ENCODE measurements at regions not wholly inside any gene's neighbourhood (a gene's known extent, or its start where the extent isn't known, plus 50 kb on each side); places are given as distances from the start of the nearest gene placed in this dataset.

DNA sequence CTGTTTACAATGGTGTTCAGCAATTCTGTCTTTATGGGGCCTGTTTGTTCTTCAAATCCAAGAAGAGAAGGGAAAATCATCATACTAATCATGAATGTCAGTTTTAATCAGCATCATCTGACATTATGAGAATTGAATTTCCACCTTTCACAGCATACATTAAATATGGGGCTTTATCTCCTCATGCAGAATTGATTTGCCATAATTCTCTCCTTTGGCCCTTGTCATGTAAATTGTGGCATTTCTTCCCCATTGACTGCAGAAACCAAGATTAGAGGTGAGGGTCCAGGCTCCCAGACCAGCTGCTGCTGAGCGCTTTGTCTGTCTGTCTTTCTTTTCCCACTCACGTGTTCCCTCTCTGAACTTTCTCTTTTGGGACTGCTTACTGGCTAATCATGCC is 232.1 kb upstream of the NAV2 start:
- DNase-seq (ENCODE audit: low read depth in 1 of 2, low spot score in 1 of 2): no peak
- TF ChIP-seq CTCF (IDR thresholded peaks at IDR 0.05; ENCODE audit: insufficient read depth, low read length): no peak
- no peak for TF ChIP-seq GABPA (IDR thresholded peaks at IDR 0.05; ENCODE audit: low read depth)
- no peak for TF ChIP-seq REST (IDR thresholded peaks at IDR 0.05; ENCODE audit: insufficient replicate concordance, low read depth)
- TF ChIP-seq POLR2AphosphoS5 (IDR thresholded peaks at IDR 0.05; ENCODE audit: low read depth): no peak
- no peak for TF ChIP-seq SPI1 (IDR thresholded peaks at IDR 0.05; ENCODE audit: borderline replicate concordance, low read depth)
- Histone ChIP-seq H3K27ac (replicated peaks) (no peak overlapping the region), H3K27me3 (ENCODE audit: insufficient read depth, poor library complexity, severe bottlenecking) (no peaks in the 10 kb centered on the region), H3K4me3 (replicated peaks; ENCODE audit: insufficient read depth, low read length) (no peak overlapping the region)

DNA sequence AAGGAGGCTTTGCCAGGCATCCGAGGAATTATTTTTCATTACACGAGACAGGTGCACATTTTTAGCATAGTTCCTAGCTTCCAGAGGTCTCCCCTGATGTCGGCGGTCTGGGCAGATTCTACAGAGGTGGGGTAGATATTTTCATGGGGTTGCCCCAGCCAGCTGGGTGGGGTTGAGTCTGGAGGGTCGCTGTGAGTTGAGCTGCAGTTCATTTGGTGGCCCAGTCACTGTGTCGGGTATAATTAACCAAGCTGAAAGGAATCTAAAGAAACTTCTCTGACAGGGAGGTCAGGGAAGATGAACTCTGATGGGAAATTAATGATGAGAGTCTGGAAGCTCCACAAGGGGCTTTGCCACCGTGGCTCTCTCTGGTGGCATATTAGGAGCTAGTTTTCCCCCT is 233.7 kb upstream of the NAV2 start:
- DNase-seq (ENCODE audit: low read depth in 1 of 2, low spot score in 1 of 2): no peak
- TF ChIP-seq REST (IDR thresholded peaks at IDR 0.05; ENCODE audit: insufficient replicate concordance, low read depth) (no peak), SPI1 (IDR thresholded peaks at IDR 0.05; ENCODE audit: borderline replicate concordance, low read depth) (no peak), POLR2AphosphoS5 (IDR thresholded peaks at IDR 0.05; ENCODE audit: low read depth) (no peak), CTCF (IDR thresholded peaks at IDR 0.05; ENCODE audit: insufficient read depth, low read length) (no peak), GABPA (IDR thresholded peaks at IDR 0.05; ENCODE audit: low read depth) (no peak)
- Histone ChIP-seq H3K27ac (replicated peaks) (no peak overlapping the region), H3K4me3 (replicated peaks; ENCODE audit: insufficient read depth, low read length) (no peak overlapping the region), H3K27me3 (ENCODE audit: insufficient read depth, poor library complexity, severe bottlenecking) (no peaks in the 10 kb centered on the region)

- H3K27me3 ChIP-seq (ENCODE audit: insufficient read depth, poor library complexity, severe bottlenecking): no peaks in the 10 kb centered on the region
- DNase-seq (ENCODE audit: low read depth in 1 of 2, low spot score in 1 of 2): no peak
- TF ChIP-seq GABPA (IDR thresholded peaks at IDR 0.05; ENCODE audit: low read depth): no peak
- H3K27ac ChIP-seq (replicated peaks): no peak overlapping the region
- H3K4me3 ChIP-seq (replicated peaks; ENCODE audit: insufficient read depth, low read length): no peak overlapping the region
These were observed 234.4 kb upstream of the E2F8 start for GRCh38 chr11:19474954-19475721.

DNA sequence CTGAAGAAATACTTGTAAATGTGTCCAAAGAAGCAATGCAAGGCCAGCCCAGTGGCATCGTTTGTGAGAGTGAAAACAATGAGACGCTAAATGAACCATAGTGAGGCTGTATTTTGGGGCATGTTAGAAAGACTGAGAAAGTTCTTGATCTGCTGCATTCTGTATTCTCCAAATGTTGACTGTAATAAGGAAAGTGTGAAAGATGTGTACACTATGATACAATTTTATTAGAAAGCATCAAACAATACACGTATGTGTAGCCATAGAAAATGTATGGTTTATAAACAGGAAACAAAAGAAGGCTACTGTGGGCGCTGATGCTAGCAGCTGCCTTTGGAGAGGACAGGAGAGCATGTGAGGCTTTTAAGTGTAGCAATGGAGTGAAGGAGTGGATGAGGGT is 233.5 kb upstream of the E2F8 start:
- DNase-seq (ENCODE audit: low read depth in 1 of 2, low spot score in 1 of 2): no peak

More for the DNA sequence above, 233.5 kb upstream of the E2F8 start:
- TF ChIP-seq REST (IDR thresholded peaks at IDR 0.05; ENCODE audit: insufficient replicate concordance, low read depth): no peak
- TF ChIP-seq SPI1 (IDR thresholded peaks at IDR 0.05; ENCODE audit: borderline replicate concordance, low read depth): no peak
- no peak for TF ChIP-seq CTCF (IDR thresholded peaks at IDR 0.05; ENCODE audit: insufficient read depth, low read length)
- no peak for TF ChIP-seq POLR2AphosphoS5 (IDR thresholded peaks at IDR 0.05; ENCODE audit: low read depth)
- TF ChIP-seq GABPA (IDR thresholded peaks at IDR 0.05; ENCODE audit: low read depth): no peak
- Histone ChIP-seq H3K27me3 (ENCODE audit: insufficient read depth, poor library complexity, severe bottlenecking) (no peaks in the 10 kb centered on the region), H3K27ac (replicated peaks) (no peak overlapping the region), H3K4me3 (replicated peaks; ENCODE audit: insufficient read depth, low read length) (no peak overlapping the region)

Data from HL-60 (cell line).